HEK293 (cell line): ENCODE measurements at regions not wholly inside any gene's neighbourhood (a gene's known extent, or its start where the extent isn't known, plus 50 kb on each side); places are given as distances from the start of the nearest gene placed in this dataset.

ENCODE experiments used
- GLIS1 ChIP-seq: fragments of 450-650 bp; formaldehyde crosslinking; IDR thresholded peaks from 2 replicates; pipeline ENCODE4 v1.5.1; 2016; ENCODE audit warnings: missing biosample characterization, missing genetic modification characterization
- KLF9 ChIP-seq: fragments of 450-650 bp; formaldehyde crosslinking; IDR thresholded peaks from 2 replicates; pipeline ENCODE4 v1.5.1; 2016; ENCODE audit warnings: missing biosample characterization, missing genetic modification characterization, low read depth
- MEIS1 ChIP-seq: sonication (generic); formaldehyde crosslinking; IDR thresholded peaks from 2 replicates; pipeline ENCODE4 v1.8.1; 2022; ENCODE audit warnings: missing genetic modification reagents, mild to moderate bottlenecking, borderline replicate concordance
- PATZ1 ChIP-seq: fragments of 450-650 bp; formaldehyde crosslinking; IDR thresholded peaks from 2 replicates; pipeline ENCODE4 v1.5.1; 2016; ENCODE audit warnings: missing biosample characterization, missing genetic modification characterization
- REST ChIP-seq: fragments of 450-650 bp; formaldehyde crosslinking; IDR thresholded peaks from 2 replicates; pipeline ENCODE4 v1.5.1; 2016; ENCODE audit warnings: missing biosample characterization, missing genetic modification characterization
- ZBTB20 ChIP-seq: fragments of 450-650 bp; formaldehyde crosslinking; IDR thresholded peaks from 2 replicates; pipeline ENCODE4 v1.5.1; 2016; ENCODE audit warnings: missing biosample characterization, missing genetic modification characterization
- ZNF16 ChIP-seq: fragments of 450-650 bp; formaldehyde crosslinking; IDR thresholded peaks from 2 replicates; pipeline ENCODE4 v1.5.1; 2016; ENCODE audit warnings: low read depth, missing biosample characterization, missing genetic modification characterization
- ZNF510 ChIP-seq: fragments of 450-650 bp; formaldehyde crosslinking; IDR thresholded peaks from 2 replicates; pipeline ENCODE4 v1.5.1; 2018; ENCODE audit warnings: mild to moderate bottlenecking, missing genetic modification characterization, missing biosample characterization; ENCODE audit not compliant: insufficient replicate concordance
- ZNF670 ChIP-seq: fragments of 450-650 bp; formaldehyde crosslinking; IDR thresholded peaks from 2 replicates; pipeline ENCODE4 v1.5.1; 2016; ENCODE audit warnings: missing biosample characterization, missing genetic modification characterization, low read depth
- ZNF701 ChIP-seq: fragments of 450-650 bp; formaldehyde crosslinking; IDR thresholded peaks from 2 replicates; pipeline ENCODE4 v1.5.1; 2016; ENCODE audit warnings: missing biosample characterization, missing genetic modification characterization
- TF ChIP-seq, protein P1 (sequence below): fragments of 450-650 bp; formaldehyde crosslinking; IDR thresholded peaks from 2 replicates; pipeline ENCODE4 v1.5.1; 2016; ENCODE audit warnings: missing biosample characterization, missing genetic modification characterization

DNA sequence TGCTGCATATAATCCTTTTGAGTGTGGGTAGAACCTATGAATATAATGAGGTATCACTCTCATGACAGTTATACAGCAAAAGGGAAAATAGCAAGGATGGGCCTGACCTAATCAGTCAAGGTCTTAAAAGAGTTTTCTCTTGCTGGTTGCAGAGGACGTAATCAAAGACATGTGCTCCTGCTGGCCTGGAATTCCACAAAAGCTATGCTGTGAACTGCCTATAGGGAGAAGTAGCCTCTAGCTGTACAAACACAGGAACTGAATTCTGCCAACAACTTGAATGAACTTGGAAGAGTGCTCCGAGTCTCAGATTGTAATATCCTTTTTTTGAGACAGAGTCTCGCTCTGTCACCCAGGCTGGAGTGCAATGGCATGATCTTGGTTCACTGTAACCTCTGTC is 195.6 kb downstream of the PLK2 start:
- TF ChIP-seq PATZ1 (tag by site-specific recombination) (no peak), ZNF510 (no peak), REST (tag by site-specific recombination) (no peak), ZNF670 (tag by site-specific recombination) (no peak), ZNF16 (tag by site-specific recombination) (no peak), KLF9 (tag by site-specific recombination) (no peak), MEIS1 (no peak), GLIS1 (no peak), ZBTB20 (no peak), ZNF701 (tag by site-specific recombination) (no peak)
- TF ChIP-seq, protein P1, sequence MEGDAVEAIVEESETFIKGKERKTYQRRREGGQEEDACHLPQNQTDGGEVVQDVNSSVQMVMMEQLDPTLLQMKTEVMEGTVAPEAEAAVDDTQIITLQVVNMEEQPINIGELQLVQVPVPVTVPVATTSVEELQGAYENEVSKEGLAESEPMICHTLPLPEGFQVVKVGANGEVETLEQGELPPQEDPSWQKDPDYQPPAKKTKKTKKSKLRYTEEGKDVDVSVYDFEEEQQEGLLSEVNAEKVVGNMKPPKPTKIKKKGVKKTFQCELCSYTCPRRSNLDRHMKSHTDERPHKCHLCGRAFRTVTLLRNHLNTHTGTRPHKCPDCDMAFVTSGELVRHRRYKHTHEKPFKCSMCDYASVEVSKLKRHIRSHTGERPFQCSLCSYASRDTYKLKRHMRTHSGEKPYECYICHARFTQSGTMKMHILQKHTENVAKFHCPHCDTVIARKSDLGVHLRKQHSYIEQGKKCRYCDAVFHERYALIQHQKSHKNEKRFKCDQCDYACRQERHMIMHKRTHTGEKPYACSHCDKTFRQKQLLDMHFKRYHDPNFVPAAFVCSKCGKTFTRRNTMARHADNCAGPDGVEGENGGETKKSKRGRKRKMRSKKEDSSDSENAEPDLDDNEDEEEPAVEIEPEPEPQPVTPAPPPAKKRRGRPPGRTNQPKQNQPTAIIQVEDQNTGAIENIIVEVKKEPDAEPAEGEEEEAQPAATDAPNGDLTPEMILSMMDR: no peak
